GM12872 (cell line): ENCODE measurements at regions not wholly inside any gene's neighbourhood (a gene's known extent, or its start where the extent isn't known, plus 50 kb on each side); places are given as distances from the start of the nearest gene placed in this dataset.

Experiments used
- CTCF ChIP-seq: IDR thresholded peaks from 3 replicates; pipeline ENCODE4 v1.5.1; 2011; ENCODE audit warnings: low read depth, mild to moderate bottlenecking, low read length, moderate library complexity; ENCODE audit not compliant: insufficient read depth

GRCh38 chr4:135210341-135210740 is 1008.8 kb upstream of the PABPC4L start:
- no peak for TF ChIP-seq CTCF

- no peak for TF ChIP-seq CTCF
These were observed 1005.9 kb upstream of the PABPC4L start for GRCh38 chr4:135207531-135207930.

- no peak for TF ChIP-seq CTCF
These were observed 1002.7 kb upstream of the PABPC4L start for GRCh38 chr4:135204311-135204710.

GRCh38 chr4:135201081-135201480 is 999.5 kb upstream of the PABPC4L start:
- no peak for TF ChIP-seq CTCF

GRCh38 chr4:135197641-135198040 is 996.1 kb upstream of the PABPC4L start:
- TF ChIP-seq CTCF: no peak

- no peak for TF ChIP-seq CTCF
These were observed 992.9 kb upstream of the PABPC4L start for GRCh38 chr4:135194477-135194876.

- no peak for TF ChIP-seq CTCF
These were observed 991.4 kb upstream of the PABPC4L start for GRCh38 chr4:135192751-135193535.
